ENCODE measurements at regions not wholly inside any gene's neighbourhood (a gene's known extent, or its start where the extent isn't known, plus 50 kb on each side); places are given as distances from the start of the nearest gene placed in this dataset.

DNA sequence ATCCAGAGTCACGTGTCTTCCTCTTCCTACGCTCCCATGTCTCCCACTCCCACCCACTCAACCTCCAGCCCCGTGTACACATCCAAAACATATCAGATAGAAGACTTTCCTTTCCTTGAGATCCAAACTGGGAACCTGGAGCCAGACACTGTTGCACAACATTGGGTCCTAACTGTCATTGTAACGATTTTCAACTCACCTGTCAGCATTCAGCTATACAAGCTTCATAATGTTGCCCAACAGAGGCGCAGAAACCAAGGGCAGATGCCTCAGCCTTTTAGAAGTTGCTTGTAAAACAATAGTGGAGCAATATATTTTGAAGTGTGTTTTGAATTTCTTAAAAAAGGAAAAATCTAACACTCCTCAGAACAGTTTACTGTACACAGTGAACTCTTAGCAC, 84.9 kb upstream of the GLIS3 start:
- DNase-seq (ENCODE audit: low read depth in 2 of 2), result no peak

DNA sequence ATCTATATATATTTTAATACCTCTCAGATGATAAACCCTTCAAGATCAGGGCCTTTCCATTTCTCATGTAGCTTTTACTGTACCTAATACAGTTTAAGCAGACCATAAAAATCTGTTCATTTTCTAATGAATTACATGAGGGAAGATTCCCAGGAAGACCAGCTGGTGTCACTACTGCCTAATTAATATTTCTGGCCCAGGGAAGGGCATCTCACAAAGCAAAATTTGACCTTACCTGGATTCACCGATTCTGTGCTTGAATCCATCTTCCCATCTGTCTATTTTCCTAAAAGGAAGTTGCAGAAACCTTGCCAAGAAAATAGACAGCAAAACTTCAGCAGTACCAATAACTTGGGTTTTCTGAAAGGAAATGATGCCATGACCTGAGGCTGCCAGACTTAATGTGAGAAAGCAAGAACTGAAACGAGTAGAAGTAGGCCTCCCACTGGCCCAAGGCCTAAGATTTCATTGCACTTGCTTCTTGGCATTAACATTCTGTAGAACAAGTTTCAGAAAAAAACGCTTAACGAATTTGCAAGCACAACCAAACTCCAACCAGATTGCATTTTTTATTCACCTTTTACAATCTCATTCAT, 83.0 kb upstream of the GLIS3 start:
- no peak for DNase-seq (ENCODE audit: low read depth in 2 of 2)

GRCh38 chr9:4381744-4382143, 81.9 kb upstream of the GLIS3 start:
- DNase-seq (ENCODE audit: low read depth in 2 of 2), result no peak

DNA sequence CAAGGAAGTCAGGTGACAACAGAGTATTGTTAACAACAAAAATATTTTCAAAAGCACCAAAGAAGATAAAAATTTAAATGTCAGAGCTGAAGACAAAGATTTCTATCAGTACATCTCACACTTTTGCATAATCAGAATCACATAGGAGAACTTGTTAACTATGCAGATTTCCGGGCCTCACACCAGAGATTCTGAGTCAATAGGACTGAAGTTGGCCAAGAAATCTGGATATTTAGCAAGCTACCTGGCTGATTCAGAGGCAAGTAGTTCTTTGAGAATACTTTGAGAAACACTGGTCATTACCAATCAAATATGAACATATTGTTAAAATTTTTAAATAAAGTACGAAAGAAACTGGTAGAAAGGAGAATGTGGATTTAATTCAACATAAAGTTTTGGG, 80.5 kb upstream of the GLIS3 start:
- no peak for DNase-seq (ENCODE audit: low read depth in 2 of 2)

- no peak for DNase-seq (ENCODE audit: low read depth in 2 of 2)
Observed at GRCh38 chr9:4375424-4376200, 75.7 kb upstream of the GLIS3 start.

GRCh38 chr9:4371108-4371507, 71.2 kb upstream of the GLIS3 start:
- DNase-seq (ENCODE audit: low read depth in 2 of 2), result no peak

GRCh38 chr9:4370501-4370900, 70.6 kb upstream of the GLIS3 start:
- no peak for DNase-seq (ENCODE audit: low read depth in 2 of 2)

- DNase-seq (ENCODE audit: low read depth in 2 of 2), result no peak
Observed at GRCh38 chr9:4366591-4367330, 66.9 kb upstream of the GLIS3 start.

GRCh38 chr9:4365055-4365454, 65.2 kb upstream of the GLIS3 start:
- DNase-seq (ENCODE audit: low read depth in 2 of 2), result peak in 1 of 2 donors; percentile 10

GRCh38 chr9:4362281-4362680, 62.4 kb upstream of the GLIS3 start:
- no peak for DNase-seq (ENCODE audit: low read depth in 2 of 2)

DNA sequence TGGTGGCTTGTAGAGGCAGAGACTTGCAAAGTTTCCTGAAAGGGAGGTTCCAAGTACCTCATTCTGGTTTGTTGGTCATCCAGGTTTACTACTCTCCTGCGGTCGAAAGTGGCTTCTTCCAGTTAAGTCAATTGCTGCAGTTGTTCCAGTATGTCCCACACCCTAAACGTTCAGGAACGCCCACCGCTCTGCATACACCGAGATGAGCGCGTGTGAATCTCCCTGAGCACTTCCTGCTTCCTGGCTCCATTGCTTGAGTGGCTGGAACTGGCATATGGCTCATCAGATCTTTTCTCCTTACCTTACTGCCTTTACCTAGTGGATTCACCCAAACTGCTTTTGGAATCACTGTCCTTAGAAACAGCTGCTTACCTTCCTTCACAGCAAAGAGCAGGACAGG, 59.1 kb upstream of the GLIS3 start:
- DNase-seq (ENCODE audit: low read depth in 2 of 2), result no peak

GRCh38 chr9:4357929-4358328, 58.1 kb upstream of the GLIS3 start:
- no peak for DNase-seq (ENCODE audit: low read depth in 2 of 2)

GRCh38 chr9:4356306-4356705, 56.4 kb upstream of the GLIS3 start:
- no peak for DNase-seq (ENCODE audit: low read depth in 2 of 2)

GRCh38 chr9:4353236-4353635, 53.4 kb upstream of the GLIS3 start:
- DNase-seq (ENCODE audit: low read depth in 2 of 2), result no peak

- no peak for DNase-seq (ENCODE audit: low read depth in 2 of 2)
Observed at GRCh38 chr9:4349816-4350418, 50.0 kb upstream of the GLIS3 start.

Data from stimulated activated CD8-positive, alpha-beta memory T cell treated with anti-CD3 and anti-CD28 coated beads, Interleukin-15, amount 100 ng/mL, for 48 hours (primary cell).